Activated naive CD4-positive, alpha-beta T cell treated with anti-CD3 and anti-CD28 coated beads, Interleukin-2, amount 50 U/mL, for 72 hours (primary cell): ENCODE measurements at regions not wholly inside any gene's neighbourhood (a gene's known extent, or its start where the extent isn't known, plus 50 kb on each side); places are given as distances from the start of the nearest gene placed in this dataset.
"Not testable (repeated sequence)": the region's sequence is repeated elsewhere in the genome, so short reads cannot be mapped to it uniquely, and the experiment has no call there.

Experiments used
- ATAC-seq, 2 donors: fragments of 150-1000 bp; cut with Tn5 transposase; 2 replicates each; pipeline ENCODE4 v1.10.0; 2021; ENCODE audit warnings: mild to moderate bottlenecking in 2 of 2, moderate library complexity in 2 of 2
- DNase-seq, 2 donors: peaks; one replicate each; pipeline ENCODE4 v3.0.0; 2021 to 2022; ENCODE audit warnings: low spot score in 2 of 2
- H3K27ac Mint-ChIP-seq, 2 donors: one replicate each; pipeline ENCODE4 v1.8.0; 2022; ENCODE audit warnings: mild to moderate bottlenecking in 2 of 2, mixed read lengths in 2 of 2
- H3K36me3 Mint-ChIP-seq, 2 donors: one replicate each; pipeline ENCODE4 v1.8.0; 2022; ENCODE audit warnings: mixed read lengths in 2 of 2
- H3K9me3 Mint-ChIP-seq, 2 donors: one replicate each; pipeline ENCODE4 v1.8.0; 2022; ENCODE audit warnings: mixed read lengths in 2 of 2

DNA sequence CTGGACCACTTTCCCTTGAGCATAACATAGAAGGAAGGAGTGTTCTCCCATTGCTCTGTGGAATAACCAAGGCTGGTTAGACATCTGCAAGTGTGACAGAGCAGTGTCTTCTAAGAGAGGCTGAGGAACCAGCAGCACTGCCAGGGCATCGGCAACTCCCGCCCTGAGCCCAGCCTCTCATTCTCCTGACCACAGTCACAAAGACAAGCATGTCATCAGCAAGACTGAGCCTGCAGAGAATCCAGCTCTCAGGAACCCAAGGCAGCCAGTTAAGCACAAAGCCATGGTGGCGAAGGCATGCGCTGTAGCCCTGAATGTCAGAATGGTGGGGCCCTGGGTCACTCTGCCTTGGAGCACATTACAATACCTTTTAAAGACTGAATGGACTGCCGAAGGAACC lies 253.9 kb downstream of the AGTPBP1 start:
- no peak for ATAC-seq
- no peak for DNase-seq

DNA sequence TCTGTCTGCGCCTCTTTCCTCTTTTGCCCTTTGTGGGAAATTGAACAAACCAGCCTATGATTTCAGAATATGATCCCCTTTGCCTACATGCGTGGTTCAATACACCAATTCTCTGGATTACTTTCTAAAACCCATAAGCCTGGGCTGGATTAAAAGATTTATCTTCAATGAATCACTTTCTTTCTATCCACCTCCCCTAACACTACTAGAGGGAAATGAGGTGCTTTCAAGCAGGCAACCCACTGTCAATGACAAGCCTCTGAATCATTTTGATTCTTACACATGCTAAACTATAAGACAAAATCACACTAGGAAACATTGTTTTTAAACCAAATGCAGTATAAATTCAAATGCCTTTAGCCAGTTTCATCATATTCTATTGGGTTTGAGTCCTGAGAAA lies 257.5 kb downstream of the AGTPBP1 start:
- Mint-ChIP-seq H3K27ac (no peak overlapping the region), H3K36me3 (no peaks in the 10 kb centered on the region), H3K9me3 (no peaks in the 10 kb centered on the region)
- DNase-seq (no peak), ATAC-seq (no peak)

More for the DNA sequence above, 253.9 kb downstream of the AGTPBP1 start:
- Mint-ChIP-seq H3K36me3 (no peaks in the 10 kb centered on the region), H3K27ac (no peak overlapping the region), H3K9me3 (no peaks in the 10 kb centered on the region)

DNA sequence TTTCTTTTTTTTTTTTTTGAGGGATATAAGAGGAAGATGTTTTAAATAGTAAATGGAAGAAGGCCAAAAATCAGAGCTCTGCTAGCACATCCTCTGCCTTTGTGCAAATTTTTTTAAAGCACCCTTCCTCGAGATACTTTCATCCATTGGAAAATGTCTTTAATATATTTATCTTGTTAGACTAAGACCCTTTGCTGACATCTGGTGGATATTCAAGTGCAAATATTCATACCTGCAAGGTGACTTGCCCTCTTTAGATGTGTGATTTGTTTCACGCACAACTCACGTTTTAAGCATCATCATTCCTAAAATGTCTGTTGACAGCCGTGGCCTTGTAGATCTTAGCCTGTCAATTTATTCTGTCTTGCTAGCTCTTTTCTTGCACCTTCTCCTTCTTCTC lies 258.5 kb downstream of the AGTPBP1 start:
- Mint-ChIP-seq H3K36me3 (no peaks in the 10 kb centered on the region), H3K27ac (no peak overlapping the region), H3K9me3 (no peaks in the 10 kb centered on the region)
- ATAC-seq (no peak), DNase-seq (no peak)

DNA sequence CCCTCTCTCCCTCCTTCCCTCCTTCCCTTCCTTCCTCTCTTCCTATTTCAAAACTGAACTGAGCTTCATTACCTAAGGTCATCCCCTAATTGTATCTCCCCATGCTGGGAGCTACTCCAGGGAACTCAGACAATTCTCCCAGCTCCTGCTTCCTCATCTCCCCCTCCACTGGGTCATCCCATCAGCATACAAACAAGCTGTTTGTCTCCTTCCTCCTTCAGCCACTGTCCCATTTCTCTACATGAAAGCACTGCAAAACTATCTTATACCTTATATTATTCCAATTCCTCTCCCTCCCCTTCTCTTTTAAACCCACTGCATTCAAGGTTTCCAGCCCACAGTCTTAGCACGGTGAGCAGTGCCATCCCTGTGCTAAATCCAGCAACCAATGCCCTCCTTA lies 262.4 kb downstream of the AGTPBP1 start:
- no peak for DNase-seq
- no peaks in the 10 kb centered on the region for H3K36me3 Mint-ChIP-seq
- H3K9me3 Mint-ChIP-seq: peaks cover 0 to 4% of the 10 kb centered on the region in 2 donors
- ATAC-seq: no peak
- no peak overlapping the region for H3K27ac Mint-ChIP-seq

DNA sequence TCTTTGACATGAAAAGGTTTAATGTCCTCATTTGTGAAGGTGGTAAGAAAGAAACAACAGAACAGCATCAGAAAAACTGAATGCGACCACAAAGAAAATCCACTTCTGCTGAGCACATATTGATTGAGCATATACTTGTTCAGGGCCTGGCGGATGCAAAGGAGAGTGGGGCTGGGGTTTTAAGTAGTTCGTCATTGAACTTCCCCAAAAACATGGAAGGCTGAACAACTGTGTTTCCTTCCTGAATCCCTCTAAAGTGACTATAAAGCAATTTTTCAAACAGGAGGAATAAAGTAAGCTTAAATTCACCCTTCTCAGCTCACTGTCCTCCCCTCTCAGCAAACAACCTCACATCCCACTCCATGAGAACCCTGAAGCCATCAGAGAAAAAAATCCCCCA lies 262.9 kb downstream of the AGTPBP1 start:
- H3K27ac Mint-ChIP-seq: no peak overlapping the region
- H3K36me3 Mint-ChIP-seq: no peaks in the 10 kb centered on the region
- no peak for ATAC-seq
- H3K9me3 Mint-ChIP-seq: peaks cover 0 to 4% of the 10 kb centered on the region in 2 donors
- no peak for DNase-seq

DNA sequence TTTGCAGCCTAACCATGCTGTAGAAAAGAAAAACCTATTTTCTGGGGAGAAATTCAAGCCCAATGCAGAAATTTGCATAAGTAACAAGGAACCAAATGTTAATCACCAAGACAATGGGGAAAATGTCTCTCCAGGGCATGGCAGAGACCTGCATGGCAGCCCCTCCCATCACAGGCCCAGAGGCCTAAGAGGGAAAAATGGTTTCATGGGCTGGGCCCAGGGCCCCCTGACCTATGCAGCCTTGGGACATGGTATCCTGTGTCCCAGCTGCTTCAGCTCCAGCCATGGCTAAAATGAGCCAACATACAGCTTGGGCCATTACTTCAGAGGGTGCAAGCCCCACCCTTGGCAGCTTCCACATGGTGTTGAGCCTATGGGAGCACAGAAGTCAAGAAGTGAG lies 266.9 kb downstream of the AGTPBP1 start:
- not testable (repeated sequence) for H3K9me3 Mint-ChIP-seq, H3K27ac Mint-ChIP-seq, H3K36me3 Mint-ChIP-seq, DNase-seq, ATAC-seq

DNA sequence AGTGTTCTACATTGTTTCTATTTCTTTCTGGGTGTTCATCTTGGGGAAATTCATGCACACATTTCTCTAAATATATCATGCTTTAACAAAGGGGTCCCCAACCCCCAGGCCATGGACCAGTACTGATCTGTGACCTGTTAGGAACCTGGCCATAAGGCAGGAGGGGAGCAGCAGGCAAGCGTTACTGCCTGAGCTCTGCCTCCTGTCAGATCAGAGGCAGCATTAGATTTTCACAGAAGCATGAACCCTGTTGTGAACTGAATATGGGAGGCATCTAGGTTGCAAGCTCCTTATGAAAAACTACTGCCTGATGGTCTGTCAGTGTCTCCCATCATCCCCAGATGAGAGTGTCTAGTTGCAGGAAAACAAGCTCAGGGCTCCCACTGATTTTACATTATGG lies 270.0 kb downstream of the AGTPBP1 start:
- no peaks in the 10 kb centered on the region for H3K36me3 Mint-ChIP-seq
- peaks cover 0 to 4% of the 10 kb centered on the region in 2 donors for H3K9me3 Mint-ChIP-seq
- ATAC-seq (no peak), DNase-seq (no peak)
- H3K27ac Mint-ChIP-seq: no peak overlapping the region

DNA sequence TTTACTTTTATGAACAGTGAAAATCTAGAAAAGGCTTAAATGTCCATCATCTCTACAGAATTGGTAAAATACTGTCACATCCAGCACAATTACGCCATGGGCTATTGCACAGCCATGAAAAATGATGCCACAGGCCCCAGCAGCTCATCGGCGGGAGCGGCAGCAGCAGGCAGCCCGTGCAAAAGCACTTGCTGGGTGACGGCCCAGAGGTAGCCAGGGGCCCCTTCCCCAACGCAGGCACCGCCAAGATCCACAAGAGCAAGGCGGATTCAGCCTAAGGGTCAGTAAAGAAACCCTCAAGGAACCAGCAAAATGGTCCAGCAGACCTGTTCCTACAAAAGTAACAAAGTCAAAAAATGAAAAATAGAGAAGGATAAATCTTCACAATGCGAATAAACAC lies 272.7 kb downstream of the AGTPBP1 start:
- no peak for DNase-seq
- ATAC-seq: no peak
- Mint-ChIP-seq H3K36me3 (no peaks in the 10 kb centered on the region), H3K27ac (no peak overlapping the region), H3K9me3 (no peaks in the 10 kb centered on the region)

DNA sequence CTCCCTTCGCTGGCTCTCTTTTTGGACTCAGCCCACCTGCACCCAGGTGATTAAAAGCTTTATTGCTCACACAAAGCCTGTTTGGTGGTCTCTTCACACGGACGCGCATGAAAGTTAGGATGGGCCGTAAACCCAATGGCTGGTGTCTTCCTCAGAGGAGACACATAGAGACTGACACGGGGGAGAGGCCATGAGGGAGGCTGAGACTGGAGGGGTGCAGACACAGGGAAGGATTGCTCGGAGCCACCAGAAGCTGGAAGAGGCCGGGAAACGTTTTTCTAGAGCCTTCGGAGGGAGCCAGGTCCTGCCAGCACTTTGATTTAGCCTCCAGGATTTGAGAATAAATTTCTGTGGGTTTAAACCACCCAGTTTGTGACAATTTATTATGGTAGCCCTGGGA lies 274.9 kb downstream of the AGTPBP1 start:
- H3K9me3 Mint-ChIP-seq: no peaks in the 10 kb centered on the region
- H3K36me3 Mint-ChIP-seq: no peaks in the 10 kb centered on the region
- DNase-seq (no peak), ATAC-seq (no peak)
- H3K27ac Mint-ChIP-seq: no peak overlapping the region

DNA sequence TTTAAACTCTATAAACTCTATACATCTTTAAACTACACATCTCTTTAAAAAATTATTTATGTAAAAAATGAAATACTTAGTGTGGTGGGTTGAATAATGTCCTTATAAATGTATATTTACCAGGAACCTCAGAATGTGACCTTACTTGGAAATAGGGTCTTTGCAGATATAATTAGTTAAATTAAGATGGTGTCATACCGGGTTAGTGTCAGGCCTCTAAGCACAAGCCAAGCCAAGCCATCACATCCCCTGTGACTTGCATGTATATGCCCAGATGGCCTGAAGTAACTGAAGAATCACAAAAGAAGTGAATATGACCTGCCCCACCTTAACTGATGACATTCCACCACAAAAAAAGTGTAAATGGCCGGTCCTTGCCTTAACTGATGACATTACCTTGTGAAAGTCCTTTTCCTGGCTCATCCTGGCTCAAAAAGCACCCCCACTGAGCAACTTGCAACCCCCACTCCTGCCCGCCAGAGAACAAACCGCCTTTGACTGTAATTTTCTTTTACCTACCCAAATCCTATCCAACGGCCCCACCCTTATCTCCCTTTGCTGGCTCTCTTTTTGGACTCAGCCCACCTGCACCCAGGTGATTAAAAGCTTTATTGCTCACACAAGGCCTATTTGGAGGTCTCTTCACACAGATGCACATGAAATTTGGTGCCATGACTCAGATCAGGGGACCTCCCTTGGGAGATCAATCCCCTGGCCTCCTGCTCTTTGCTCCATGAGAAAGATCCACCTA lies 283.5 kb downstream of the AGTPBP1 start:
- not testable (repeated sequence) for H3K36me3 Mint-ChIP-seq, H3K9me3 Mint-ChIP-seq, ATAC-seq, DNase-seq
- H3K27ac Mint-ChIP-seq: peak overlapping the region in 1 of 2 donors; percentile 18

DNA sequence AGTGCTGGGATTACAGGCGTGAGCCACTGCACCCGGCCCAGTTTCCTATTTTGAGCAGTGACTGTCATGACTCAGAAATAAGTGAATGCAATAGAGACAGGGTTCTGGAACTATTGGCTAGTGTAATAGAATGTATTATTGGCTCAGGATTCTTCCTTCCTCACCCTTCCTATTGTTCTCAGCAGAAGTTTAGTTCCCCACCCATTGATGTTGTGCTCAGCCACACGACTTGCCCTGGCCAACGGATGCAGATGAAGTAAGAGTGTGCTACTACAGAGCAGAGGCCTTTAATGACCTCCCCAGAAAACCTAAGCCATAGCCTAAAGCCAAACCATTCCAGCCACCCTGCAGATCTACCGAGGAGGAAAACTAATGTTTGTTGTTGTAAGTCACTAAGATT lies 287.9 kb downstream of the AGTPBP1 start:
- no peak for ATAC-seq
- DNase-seq: no peak
- Mint-ChIP-seq H3K36me3 (no peaks in the 10 kb centered on the region), H3K27ac (no peak overlapping the region), H3K9me3 (peaks cover 0 to 4% of the 10 kb centered on the region in 2 donors)

DNA sequence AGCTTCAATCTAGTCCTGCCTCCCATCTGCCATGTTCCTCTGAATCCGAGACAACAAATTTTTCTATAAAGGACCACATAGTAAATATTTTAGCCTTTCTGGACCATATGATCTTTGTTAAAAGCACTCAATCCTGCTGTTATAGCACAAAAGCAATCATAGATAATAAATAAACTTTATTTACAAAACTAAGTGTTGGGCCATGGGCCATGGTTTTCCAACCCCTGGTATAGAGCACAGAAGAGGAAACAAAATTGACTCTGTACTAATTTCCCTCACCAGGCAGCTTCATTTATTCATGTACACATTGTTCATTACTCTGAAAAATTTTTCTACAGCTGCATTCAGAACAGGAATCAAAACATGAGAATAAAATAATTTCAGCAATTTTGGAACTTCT lies 288.9 kb downstream of the AGTPBP1 start:
- Mint-ChIP-seq H3K9me3 (peaks cover 0 to 4% of the 10 kb centered on the region in 2 donors), H3K27ac (peak overlapping the region in 1 of 2 donors; percentile 68), H3K36me3 (no peaks in the 10 kb centered on the region)
- ATAC-seq (no peak), DNase-seq (no peak)

DNA sequence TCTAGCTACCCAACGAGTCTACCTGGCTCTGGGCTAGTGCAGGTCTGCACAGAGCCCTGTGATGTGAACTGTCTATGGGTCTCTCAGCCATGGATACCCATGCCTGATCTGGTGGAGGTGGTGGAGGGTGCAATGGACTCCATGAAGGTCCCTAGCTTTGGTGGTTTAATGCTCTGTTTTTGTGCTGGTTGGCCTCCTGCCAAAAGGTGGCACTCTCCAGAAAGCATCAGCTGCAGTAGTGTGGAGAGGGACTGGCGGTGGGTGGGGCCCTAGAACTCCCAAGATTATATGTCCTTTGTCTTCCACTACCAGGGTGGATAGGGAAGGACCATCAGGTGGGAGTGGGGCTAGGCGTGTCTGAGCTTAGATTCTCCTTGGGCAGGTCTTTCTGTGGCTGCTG lies 290.1 kb downstream of the AGTPBP1 start:
- DNase-seq (no peak), ATAC-seq (no peak)
- Mint-ChIP-seq H3K36me3 (peaks cover 0 to 1% of the 10 kb centered on the region in 2 donors), H3K27ac (no peak overlapping the region), H3K9me3 (peaks cover 2 to 12% of the 10 kb centered on the region in 2 donors)

DNA sequence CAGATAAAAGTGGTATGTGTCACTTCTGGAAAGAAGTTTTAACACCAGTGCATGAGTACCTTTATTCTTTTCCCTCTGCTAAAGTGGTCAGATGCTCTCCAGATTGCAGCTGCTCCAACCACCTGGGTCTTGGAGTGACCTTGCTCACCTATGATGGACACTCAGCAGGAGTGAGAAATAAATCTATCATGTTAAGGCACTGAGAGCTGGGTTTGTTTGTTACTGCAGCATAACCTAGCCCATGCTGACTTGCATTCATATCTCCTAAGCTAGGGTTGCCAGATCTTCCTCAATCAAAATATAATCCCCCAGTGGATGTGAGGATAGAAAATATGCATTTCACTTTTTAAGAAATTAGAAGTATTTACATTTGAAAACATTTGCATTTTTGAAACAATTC lies 295.9 kb downstream of the AGTPBP1 start:
- Mint-ChIP-seq H3K9me3 (peaks cover 7 to 16% of the 10 kb centered on the region in 2 donors), H3K36me3 (peaks cover 0 to 5% of the 10 kb centered on the region in 2 donors), H3K27ac (no peak overlapping the region)
- no peak for DNase-seq
- ATAC-seq: no peak

DNA sequence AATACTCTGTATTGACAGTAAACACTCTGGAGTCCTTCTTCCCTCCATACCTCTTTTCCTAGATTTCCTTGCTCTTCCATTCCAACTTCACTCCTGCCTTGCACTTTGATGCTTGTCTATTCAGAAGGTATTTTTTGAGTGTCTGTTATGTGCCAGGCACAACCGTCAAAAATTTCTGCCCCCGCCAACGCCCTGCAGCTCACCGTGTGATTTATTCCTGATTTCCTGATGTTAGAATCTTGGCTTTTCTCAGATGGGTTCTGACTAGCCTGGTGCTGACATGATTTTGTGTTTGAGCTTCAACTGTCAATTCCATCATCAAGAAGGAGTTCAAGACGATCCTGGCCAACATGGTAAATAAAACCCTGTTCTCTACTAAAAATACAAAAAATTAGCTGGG lies 297.5 kb downstream of the AGTPBP1 start:
- Mint-ChIP-seq H3K9me3 (peaks cover 7 to 16% of the 10 kb centered on the region in 2 donors), H3K36me3 (peaks cover 0 to 5% of the 10 kb centered on the region in 2 donors), H3K27ac (no peak overlapping the region)
- DNase-seq (no peak), ATAC-seq (no peak)

DNA sequence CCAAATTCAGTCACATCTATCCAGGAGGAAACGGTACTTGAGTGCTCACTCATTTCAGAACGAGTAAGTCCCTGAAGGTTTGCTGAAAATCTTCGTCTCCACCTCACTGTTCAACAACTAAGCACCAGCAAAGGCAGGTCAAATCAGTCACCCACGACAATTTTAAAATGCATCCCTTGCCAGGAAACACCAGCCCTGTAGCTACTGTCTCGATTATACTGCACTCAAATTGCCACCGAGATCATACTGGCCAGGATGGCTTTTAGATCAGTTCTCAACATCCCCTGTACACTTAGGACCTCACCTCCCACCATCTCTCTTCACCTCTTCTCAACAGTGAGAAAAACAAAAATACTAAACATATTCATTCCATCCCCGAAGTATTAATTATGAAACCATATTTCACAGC lies 298.6 kb downstream of the AGTPBP1 start:
- ATAC-seq (no peak), DNase-seq (no peak)
- H3K36me3 Mint-ChIP-seq: peaks cover 0 to 5% of the 10 kb centered on the region in 2 donors
- H3K9me3 Mint-ChIP-seq: peaks cover 7 to 16% of the 10 kb centered on the region in 2 donors
- H3K27ac Mint-ChIP-seq: no peak overlapping the region

DNA sequence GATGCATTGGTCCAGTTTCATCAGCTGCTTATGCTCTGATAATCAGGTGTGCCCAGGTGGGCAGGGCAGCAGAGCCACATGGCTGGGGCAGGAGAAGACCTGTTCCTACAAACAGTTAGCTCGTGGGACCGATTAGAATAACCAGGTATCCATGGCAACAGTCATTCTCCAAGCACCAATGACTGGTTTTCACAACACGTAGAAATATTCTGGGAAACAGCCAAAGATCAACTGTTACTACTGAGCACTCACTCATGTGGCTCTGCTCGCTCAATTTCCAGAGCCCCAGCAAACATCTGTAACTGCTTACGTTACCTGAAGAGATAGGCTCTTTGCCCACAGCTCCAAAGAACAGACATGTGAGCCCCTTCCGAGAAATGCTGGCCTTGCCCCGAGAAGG lies 302.0 kb downstream of the AGTPBP1 start:
- DNase-seq (no peak), ATAC-seq (no peak)
- no peaks in the 10 kb centered on the region for H3K9me3 Mint-ChIP-seq
- no peaks in the 10 kb centered on the region for H3K36me3 Mint-ChIP-seq
- no peak overlapping the region for H3K27ac Mint-ChIP-seq

DNA sequence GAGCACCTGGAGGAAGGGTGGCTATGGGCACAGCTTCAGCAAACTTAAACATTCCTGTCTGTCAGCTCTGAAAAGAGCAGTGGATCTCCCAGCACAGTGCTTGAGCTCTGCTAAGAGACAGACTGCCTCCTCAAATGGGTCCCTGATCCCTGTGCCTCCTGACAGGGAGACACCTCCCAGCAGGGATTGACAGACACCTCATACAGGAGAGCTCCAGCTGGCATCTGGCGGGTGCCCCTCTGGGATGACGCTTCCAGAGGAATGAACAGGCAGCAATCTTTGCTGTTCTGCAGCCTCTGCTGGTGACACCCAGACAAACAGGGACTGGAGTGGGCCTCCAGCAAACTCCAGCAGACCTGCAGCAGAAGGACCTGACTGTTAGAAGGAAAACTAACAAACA lies 307.8 kb downstream of the AGTPBP1 start:
- ATAC-seq: not testable (repeated sequence)

More for the DNA sequence above, 307.8 kb downstream of the AGTPBP1 start:
- H3K9me3 Mint-ChIP-seq, DNase-seq, H3K36me3 Mint-ChIP-seq, H3K27ac Mint-ChIP-seq: not testable (repeated sequence)
